ENCODE measurements at regions not wholly inside any gene's neighbourhood (a gene's known extent, or its start where the extent isn't known, plus 50 kb on each side); places are given as distances from the start of the nearest gene placed in this dataset.

GRCh38 chr3:159711560-159712333, 276.9 kb upstream of the IL12A start:
- TF ChIP-seq EZH2 (IDR thresholded peaks at IDR 0.05; ENCODE audit: borderline replicate concordance) (no peak), EZH2phosphoT487 (IDR thresholded peaks at IDR 0.05; ENCODE audit: low read depth, severe bottlenecking, unreplicated experiment) (no peak)
- TF ChIP-seq, protein P1, sequence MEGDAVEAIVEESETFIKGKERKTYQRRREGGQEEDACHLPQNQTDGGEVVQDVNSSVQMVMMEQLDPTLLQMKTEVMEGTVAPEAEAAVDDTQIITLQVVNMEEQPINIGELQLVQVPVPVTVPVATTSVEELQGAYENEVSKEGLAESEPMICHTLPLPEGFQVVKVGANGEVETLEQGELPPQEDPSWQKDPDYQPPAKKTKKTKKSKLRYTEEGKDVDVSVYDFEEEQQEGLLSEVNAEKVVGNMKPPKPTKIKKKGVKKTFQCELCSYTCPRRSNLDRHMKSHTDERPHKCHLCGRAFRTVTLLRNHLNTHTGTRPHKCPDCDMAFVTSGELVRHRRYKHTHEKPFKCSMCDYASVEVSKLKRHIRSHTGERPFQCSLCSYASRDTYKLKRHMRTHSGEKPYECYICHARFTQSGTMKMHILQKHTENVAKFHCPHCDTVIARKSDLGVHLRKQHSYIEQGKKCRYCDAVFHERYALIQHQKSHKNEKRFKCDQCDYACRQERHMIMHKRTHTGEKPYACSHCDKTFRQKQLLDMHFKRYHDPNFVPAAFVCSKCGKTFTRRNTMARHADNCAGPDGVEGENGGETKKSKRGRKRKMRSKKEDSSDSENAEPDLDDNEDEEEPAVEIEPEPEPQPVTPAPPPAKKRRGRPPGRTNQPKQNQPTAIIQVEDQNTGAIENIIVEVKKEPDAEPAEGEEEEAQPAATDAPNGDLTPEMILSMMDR (IDR thresholded peaks at IDR 0.05; ENCODE audit: poor library complexity): no peak

All from hepatocyte (in vitro differentiated cells).